ENCODE measurements at regions not wholly inside any gene's neighbourhood (a gene's known extent, or its start where the extent isn't known, plus 50 kb on each side); places are given as distances from the start of the nearest gene placed in this dataset.

DNA sequence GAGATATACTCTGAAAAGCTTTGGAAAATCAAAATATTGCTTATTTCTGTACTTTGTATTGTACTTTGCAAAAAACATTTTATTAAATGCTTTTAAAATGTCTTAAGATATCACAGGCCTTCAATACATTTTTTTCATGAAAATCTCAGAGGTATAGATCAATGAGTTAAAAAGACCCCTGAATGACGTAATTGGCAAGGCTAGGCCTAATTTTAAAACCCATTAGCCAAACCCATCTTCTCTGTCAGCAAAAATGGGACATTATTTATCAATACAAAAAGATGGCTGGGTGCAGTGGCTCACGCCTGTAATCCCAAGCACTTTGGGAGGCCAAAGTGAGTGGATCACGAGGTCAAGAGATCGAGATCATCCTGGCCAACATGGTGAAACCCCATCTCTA lies 84.8 kb upstream of the PAK5 start:
- TF ChIP-seq, protein P1, sequence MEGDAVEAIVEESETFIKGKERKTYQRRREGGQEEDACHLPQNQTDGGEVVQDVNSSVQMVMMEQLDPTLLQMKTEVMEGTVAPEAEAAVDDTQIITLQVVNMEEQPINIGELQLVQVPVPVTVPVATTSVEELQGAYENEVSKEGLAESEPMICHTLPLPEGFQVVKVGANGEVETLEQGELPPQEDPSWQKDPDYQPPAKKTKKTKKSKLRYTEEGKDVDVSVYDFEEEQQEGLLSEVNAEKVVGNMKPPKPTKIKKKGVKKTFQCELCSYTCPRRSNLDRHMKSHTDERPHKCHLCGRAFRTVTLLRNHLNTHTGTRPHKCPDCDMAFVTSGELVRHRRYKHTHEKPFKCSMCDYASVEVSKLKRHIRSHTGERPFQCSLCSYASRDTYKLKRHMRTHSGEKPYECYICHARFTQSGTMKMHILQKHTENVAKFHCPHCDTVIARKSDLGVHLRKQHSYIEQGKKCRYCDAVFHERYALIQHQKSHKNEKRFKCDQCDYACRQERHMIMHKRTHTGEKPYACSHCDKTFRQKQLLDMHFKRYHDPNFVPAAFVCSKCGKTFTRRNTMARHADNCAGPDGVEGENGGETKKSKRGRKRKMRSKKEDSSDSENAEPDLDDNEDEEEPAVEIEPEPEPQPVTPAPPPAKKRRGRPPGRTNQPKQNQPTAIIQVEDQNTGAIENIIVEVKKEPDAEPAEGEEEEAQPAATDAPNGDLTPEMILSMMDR (IDR thresholded peaks at IDR 0.05; ENCODE audit: extremely low read depth in 1 of 2, insufficient read depth in 1 of 2, low read depth in 1 of 2, low read length in 2 of 2): no peak
- TF ChIP-seq POLR2A (IDR thresholded peaks at IDR 0.05; ENCODE audit: low read depth, low read length): no peak
- no peak for TF ChIP-seq EZH2 (IDR thresholded peaks at IDR 0.05; ENCODE audit: borderline replicate concordance, low read depth, low read length, severe bottlenecking)
- TF ChIP-seq, protein P2, sequence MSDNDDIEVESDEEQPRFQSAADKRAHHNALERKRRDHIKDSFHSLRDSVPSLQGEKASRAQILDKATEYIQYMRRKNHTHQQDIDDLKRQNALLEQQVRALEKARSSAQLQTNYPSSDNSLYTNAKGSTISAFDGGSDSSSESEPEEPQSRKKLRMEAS (IDR thresholded peaks at IDR 0.05; ENCODE audit: insufficient read depth, insufficient read length): no peak
- TF ChIP-seq MYC (IDR thresholded peaks at IDR 0.05; ENCODE audit: low read depth, low read length): no peak
- no peak for TF ChIP-seq POLR2AphosphoS5 (IDR thresholded peaks at IDR 0.05; ENCODE audit: insufficient read depth, low read depth, low read length)
- no peak for TF ChIP-seq JUN (IDR thresholded peaks at IDR 0.05; ENCODE audit: borderline replicate concordance, insufficient read depth, insufficient read length, low read depth)

All from endothelial cell of umbilical vein (primary cell).